ENCODE measurements at regions not wholly inside any gene's neighbourhood (a gene's known extent, or its start where the extent isn't known, plus 50 kb on each side); places are given as distances from the start of the nearest gene placed in this dataset.

GRCh38 chr6:150813319-150813992 lies 52.0 kb upstream of the MTHFD1L start:
- TF ChIP-seq POLR2A (IDR thresholded peaks at IDR 0.05) (no peak), CTCF (IDR thresholded peaks at IDR 0.05) (no peak)
